ENCODE measurements at regions not wholly inside any gene's neighbourhood (a gene's known extent, or its start where the extent isn't known, plus 50 kb on each side); places are given as distances from the start of the nearest gene placed in this dataset.

DNA sequence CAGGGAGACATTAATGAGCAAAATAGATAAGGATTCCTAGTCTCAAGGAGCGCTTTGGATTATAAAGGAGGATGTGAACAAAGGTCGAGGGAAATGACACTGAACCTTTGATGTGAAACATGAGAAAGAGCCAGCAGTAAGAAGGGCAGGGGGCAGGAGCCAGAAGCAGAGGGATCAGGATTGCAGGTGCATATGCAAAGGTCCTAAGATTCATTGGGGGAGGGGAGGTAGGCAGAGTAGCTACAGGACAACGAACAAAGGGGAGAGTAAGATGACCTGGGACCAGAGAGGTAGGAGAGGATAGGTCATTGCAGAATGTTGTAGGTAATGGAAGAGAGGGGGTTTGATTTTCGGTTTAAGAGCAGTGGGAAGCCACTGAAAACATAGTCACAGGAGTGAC is 129.2 kb upstream of the TRPM3 start:
- 16 to 26% methylated on average over 4 of the region's 4 CpGs for WGBS, 2 donors
- no peak overlapping the region for H3K27ac ChIP-seq
- DNase-seq (no peak), ATAC-seq (no peak), FAIRE-seq (no peak)
- no peaks in the 10 kb centered on the region for H3K36me3 ChIP-seq
- no peaks in the 10 kb centered on the region for H3K9me3 ChIP-seq
- intact Hi-C loops (cut with DNase I): loop anchor here in 1 of 3 donors (5.0 kb wide), 1 partner anchor 328 kb away; no protein-coding TSS in a partner anchor
- H3K4me1 ChIP-seq: no peaks in the 10 kb centered on the region
- H3K4me3 ChIP-seq: no peak overlapping the region
- no peaks in the 10 kb centered on the region for H3K27me3 ChIP-seq
- TF ChIP-seq, protein P1, sequence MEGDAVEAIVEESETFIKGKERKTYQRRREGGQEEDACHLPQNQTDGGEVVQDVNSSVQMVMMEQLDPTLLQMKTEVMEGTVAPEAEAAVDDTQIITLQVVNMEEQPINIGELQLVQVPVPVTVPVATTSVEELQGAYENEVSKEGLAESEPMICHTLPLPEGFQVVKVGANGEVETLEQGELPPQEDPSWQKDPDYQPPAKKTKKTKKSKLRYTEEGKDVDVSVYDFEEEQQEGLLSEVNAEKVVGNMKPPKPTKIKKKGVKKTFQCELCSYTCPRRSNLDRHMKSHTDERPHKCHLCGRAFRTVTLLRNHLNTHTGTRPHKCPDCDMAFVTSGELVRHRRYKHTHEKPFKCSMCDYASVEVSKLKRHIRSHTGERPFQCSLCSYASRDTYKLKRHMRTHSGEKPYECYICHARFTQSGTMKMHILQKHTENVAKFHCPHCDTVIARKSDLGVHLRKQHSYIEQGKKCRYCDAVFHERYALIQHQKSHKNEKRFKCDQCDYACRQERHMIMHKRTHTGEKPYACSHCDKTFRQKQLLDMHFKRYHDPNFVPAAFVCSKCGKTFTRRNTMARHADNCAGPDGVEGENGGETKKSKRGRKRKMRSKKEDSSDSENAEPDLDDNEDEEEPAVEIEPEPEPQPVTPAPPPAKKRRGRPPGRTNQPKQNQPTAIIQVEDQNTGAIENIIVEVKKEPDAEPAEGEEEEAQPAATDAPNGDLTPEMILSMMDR (IDR thresholded peaks at IDR 0.05): no peak

DNA sequence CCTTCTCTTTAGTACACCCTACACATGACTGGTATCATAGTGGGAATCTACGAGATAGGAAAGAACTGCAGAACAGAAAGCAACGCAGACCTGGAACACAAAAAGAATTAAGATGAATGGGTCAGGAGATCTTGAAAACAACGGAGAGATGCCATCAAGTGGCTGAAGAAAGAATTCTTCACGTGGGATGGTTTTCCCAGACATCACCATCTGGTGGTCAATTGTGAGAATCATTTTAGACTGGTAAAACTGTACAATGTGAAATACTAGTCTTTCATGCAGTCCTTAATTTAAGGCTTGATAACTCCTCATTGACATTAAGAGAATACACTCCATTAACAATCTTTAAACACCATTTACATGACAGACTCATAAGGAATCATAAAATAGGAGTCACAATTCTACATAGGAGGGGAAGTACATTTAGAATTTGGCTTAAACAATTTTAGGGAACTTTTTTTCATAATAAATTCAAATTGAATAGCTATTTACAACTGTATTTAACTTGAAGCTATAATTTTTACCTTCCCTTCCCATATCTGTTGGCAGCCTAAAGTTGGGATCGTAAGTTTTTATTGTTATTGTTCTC is 128.4 kb upstream of the TRPM3 start:
- TF ChIP-seq, protein P1 (IDR thresholded peaks at IDR 0.05): peak in 3 of 4 donors; percentile 23 to 62 (median 32)
- WGBS, 2 donors: 10 to 14% methylated on average over 5 of the region's 5 CpGs
- Histone ChIP-seq H3K27ac (no peak overlapping the region), H3K9me3 (no peaks in the 10 kb centered on the region), H3K4me3 (no peak overlapping the region), H3K36me3 (no peaks in the 10 kb centered on the region), H3K27me3 (no peaks in the 10 kb centered on the region), H3K4me1 (no peaks in the 10 kb centered on the region)
- peak in 1 of 6 donors; percentile 31 for DNase-seq
- ATAC-seq: peak; percentile 60 to 92 (median 88)
- intact Hi-C loops (cut with DNase I): loop anchor here in 2 of 3 donors (5.0 kb wide), 2 partner anchors 328 to 608 kb away; no protein-coding TSS in a partner anchor
- FAIRE-seq: peak; percentile 87

DNA sequence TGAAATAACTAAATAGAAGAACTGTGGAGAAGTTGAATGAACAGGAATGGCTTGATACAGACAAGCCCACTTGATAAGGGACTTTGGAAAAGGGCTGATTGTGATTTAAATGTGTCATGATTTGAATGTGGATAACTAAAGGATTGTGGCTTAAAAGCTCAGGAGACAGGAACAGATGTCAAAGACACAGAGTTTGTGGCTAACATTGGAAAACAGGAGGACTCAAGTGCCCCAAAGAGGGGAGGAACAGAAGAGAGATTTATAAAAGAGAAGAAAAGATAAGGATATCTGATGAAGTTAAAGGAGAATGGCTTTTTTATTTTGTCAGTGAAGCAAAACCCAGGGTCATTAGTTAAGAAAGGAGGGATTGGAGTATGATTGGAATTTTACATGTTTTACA is 124.2 kb upstream of the TRPM3 start:
- FAIRE-seq (no peak), ATAC-seq (no peak), DNase-seq (no peak)
- Histone ChIP-seq H3K36me3 (no peaks in the 10 kb centered on the region), H3K27me3 (no peaks in the 10 kb centered on the region), H3K27ac (no peak overlapping the region), H3K4me1 (no peaks in the 10 kb centered on the region), H3K9me3 (no peaks in the 10 kb centered on the region), H3K4me3 (no peak overlapping the region)
- TF ChIP-seq, protein P1 (IDR thresholded peaks at IDR 0.05): no peak
- intact Hi-C loops (cut with DNase I): loop anchor here in 1 of 3 donors (5.0 kb wide), 1 partner anchor 603 kb away; no protein-coding TSS in a partner anchor

DNA sequence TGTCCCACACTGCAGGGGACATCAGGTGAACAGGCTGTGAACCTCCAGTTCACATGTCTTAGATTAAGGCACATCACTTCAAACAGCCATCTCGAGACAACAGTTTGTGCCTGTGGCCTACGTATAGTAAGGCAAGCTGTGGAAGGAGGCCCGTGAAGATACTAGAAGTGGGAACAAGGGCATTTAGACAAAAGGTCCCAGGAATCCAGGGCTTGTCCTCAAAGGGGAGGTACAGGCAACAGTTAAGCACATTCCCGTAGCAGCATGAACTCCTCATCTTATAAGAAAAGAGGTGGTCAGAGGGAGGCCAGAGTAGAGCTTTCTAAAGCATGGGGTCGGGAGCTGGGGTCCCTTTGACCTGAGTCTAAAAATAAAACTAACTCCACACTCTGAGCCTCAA is 122.5 kb upstream of the TRPM3 start:
- no peak overlapping the region for H3K4me3 ChIP-seq
- no peaks in the 10 kb centered on the region for H3K36me3 ChIP-seq
- TF ChIP-seq, protein P1 (IDR thresholded peaks at IDR 0.05): no peak
- DNase-seq: no peak
- 66 to 68% methylated on average over 5 of the region's 5 CpGs for WGBS, 2 donors
- no peaks in the 10 kb centered on the region for H3K4me1 ChIP-seq
- ATAC-seq: no peak
- intact Hi-C loops (cut with DNase I): no loop called here
- no peak for FAIRE-seq
- H3K27me3 ChIP-seq: no peaks in the 10 kb centered on the region
- H3K9me3 ChIP-seq: no peaks in the 10 kb centered on the region
- H3K27ac ChIP-seq: no peak overlapping the region

DNA sequence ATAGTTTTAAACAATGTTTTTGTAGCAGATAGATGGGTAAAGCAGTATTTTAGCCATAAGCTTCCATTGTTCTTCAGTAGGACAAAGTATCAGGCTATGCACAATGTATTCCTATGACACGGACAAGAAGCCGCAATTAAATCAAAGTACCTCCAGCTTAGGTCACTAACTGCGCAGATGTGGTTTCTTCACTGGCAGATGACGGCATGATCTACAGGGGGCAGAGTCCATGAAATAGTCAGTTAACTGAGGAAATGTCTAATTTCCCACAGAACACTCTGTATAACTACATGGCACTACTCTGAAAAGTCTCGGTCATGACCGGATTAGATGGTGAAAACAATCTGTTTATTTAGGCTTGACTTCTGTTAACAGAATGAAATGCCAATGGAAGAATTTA is 120.7 kb upstream of the TRPM3 start:
- no peak for FAIRE-seq
- no peaks in the 10 kb centered on the region for H3K9me3 ChIP-seq
- no peak overlapping the region for H3K4me3 ChIP-seq
- TF ChIP-seq, protein P1 (IDR thresholded peaks at IDR 0.05): no peak
- DNase-seq: no peak
- no peaks in the 10 kb centered on the region for H3K36me3 ChIP-seq
- WGBS, 2 donors: 87 to 96% methylated on average over 6 of the region's 6 CpGs
- intact Hi-C loops (cut with DNase I): no loop called here
- H3K27me3 ChIP-seq: no peaks in the 10 kb centered on the region
- no peaks in the 10 kb centered on the region for H3K4me1 ChIP-seq
- H3K27ac ChIP-seq: no peak overlapping the region
- no peak for ATAC-seq

Measured in pancreas (tissue), 10 donors.